Thyroid gland (tissue), 4 donors: ENCODE measurements at regions not wholly inside any gene's neighbourhood (a gene's known extent, or its start where the extent isn't known, plus 50 kb on each side); places are given as distances from the start of the nearest gene placed in this dataset.

Source experiments
- DNase-seq, 2 donors: peaks; one replicate each; pipeline ENCODE4 v3.0.0-alpha.2; 2019
- H3K27ac ChIP-seq, 3 donors: fragments of 200-600 bp; sonication (generic); 1 replicate in 2 of 3; 2 replicates in 1 of 3; pipeline ENCODE4 v1.5.1; 2016 to 2019; ENCODE audit warnings: mild to moderate bottlenecking in 1 of 3, moderate library complexity in 1 of 3
- H3K27me3 ChIP-seq: fragments of 200-600 bp; sonication (generic); one replicate; pipeline ENCODE4 v1.5.1; 2019
- H3K36me3 ChIP-seq, 2 donors: fragments of 200-600 bp; sonication (generic); one replicate each; pipeline ENCODE4 v1.5.1; 2016 to 2019
- H3K4me1 ChIP-seq, 2 donors: fragments of 200-600 bp; sonication (generic); one replicate each; pipeline ENCODE4 v1.5.1; 2017 to 2019
- H3K4me3 ChIP-seq, 3 donors: fragments of 200-600 bp; sonication (generic); replicated peaks in 1 of 3; 1 replicate in 2 of 3; 2 replicates in 1 of 3; pipeline ENCODE4 v1.5.1; 2016; ENCODE audit warnings: mild to moderate bottlenecking in 1 of 3
- H3K9me3 ChIP-seq: fragments of 200-600 bp; sonication (generic); one replicate; pipeline ENCODE4 v1.5.1; 2017
- POLR2A ChIP-seq, 2 donors: fragments of 450-650 bp; IDR thresholded peaks; one replicate each; pipeline ENCODE4 v1.6.1; 2017; ENCODE audit warnings: antibody characterized with exemption in 2 of 2, mild to moderate bottlenecking in 2 of 2, moderate library complexity in 1 of 2
- WGBS, 2 donors: methylation state at CpG; one replicate each; pipeline ENCODE4 v1.1.5; 2017; 5-methylcytosine and 5-hydroxymethylcytosine counted together
- intact Hi-C: fragments of 100-400 bp; cut with DNase I; formaldehyde crosslinking; loops from one replicate; pipeline ENCODE4 v1.15.1; 2023
- TF ChIP-seq, protein P1 (sequence below), 6 experiments: fragments of 200-600 bp in 3 of 6; fragments of 450-650 bp in 3 of 6; sonication (generic) in 3 of 6; IDR thresholded peaks; one replicate each; pipeline ENCODE4 v1.5.1; 2016 to 2019; ENCODE audit warnings: antibody characterized with exemption in 6 of 6, mild to moderate bottlenecking in 2 of 6, inconsistent platforms in 1 of 6, moderate library complexity in 1 of 6

DNA sequence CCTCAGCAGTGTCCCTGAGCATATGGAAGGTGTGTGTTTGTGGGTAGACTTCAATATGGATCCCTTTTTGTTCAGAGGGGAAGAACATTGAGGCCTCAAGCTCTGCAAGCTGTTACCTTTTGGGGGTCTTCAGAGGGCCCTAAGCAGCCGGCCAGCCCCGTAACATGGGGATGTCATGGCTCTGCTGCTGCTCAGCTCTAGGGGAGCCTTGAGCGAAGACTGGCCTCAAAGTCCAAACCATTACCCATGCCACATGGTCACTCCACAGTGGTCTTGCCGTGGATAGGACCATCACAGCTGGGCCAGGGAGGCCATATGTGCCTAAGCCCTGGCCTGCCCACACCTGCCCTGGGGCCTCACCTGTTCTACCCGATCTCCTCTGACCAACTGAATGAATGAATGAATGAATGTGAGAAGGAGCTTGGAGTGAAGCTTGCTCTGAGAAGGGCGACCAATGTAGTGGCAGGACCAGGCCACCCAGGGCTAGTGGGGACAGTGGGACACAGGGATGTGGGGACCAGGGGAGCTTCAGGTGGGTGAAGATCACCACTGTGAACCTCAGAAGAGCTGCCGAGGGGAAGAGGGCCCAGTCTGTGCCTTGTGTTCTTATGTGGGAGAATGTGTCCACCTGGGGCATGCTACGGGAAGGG, 754.6 kb downstream of the BRD1 start:
- H3K27ac ChIP-seq: no peak overlapping the region
- no peaks in the 10 kb centered on the region for H3K27me3 ChIP-seq
- H3K4me1 ChIP-seq: no peaks in the 10 kb centered on the region
- H3K36me3 ChIP-seq: no peaks in the 10 kb centered on the region
- no peak overlapping the region for H3K4me3 ChIP-seq
- no peaks in the 10 kb centered on the region for H3K9me3 ChIP-seq
- intact Hi-C loops: no loop called here
- WGBS, 2 donors: 96 to 98% methylated on average over 5 to 8 of the region's 8 CpGs
- TF ChIP-seq, protein P1, sequence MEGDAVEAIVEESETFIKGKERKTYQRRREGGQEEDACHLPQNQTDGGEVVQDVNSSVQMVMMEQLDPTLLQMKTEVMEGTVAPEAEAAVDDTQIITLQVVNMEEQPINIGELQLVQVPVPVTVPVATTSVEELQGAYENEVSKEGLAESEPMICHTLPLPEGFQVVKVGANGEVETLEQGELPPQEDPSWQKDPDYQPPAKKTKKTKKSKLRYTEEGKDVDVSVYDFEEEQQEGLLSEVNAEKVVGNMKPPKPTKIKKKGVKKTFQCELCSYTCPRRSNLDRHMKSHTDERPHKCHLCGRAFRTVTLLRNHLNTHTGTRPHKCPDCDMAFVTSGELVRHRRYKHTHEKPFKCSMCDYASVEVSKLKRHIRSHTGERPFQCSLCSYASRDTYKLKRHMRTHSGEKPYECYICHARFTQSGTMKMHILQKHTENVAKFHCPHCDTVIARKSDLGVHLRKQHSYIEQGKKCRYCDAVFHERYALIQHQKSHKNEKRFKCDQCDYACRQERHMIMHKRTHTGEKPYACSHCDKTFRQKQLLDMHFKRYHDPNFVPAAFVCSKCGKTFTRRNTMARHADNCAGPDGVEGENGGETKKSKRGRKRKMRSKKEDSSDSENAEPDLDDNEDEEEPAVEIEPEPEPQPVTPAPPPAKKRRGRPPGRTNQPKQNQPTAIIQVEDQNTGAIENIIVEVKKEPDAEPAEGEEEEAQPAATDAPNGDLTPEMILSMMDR (IDR thresholded peaks at IDR 0.05): no peak
- no peak for TF ChIP-seq POLR2A (IDR thresholded peaks at IDR 0.05)
- no peak for DNase-seq

- DNase-seq: no peak
- Histone ChIP-seq H3K27ac (no peak overlapping the region), H3K27me3 (no peaks in the 10 kb centered on the region), H3K4me3 (no peak overlapping the region), H3K9me3 (no peaks in the 10 kb centered on the region), H3K4me1 (no peaks in the 10 kb centered on the region), H3K36me3 (no peaks in the 10 kb centered on the region)
- no peak for TF ChIP-seq POLR2A (IDR thresholded peaks at IDR 0.05)
- TF ChIP-seq, protein P1 (IDR thresholded peaks at IDR 0.05): no peak
- intact Hi-C loops: no loop called here
- WGBS, 2 donors: 37% methylated on average over 7 of the region's 7 CpGs
Measured at GRCh38 chr22:49070501-49070900, 757.2 kb downstream of the BRD1 start.

GRCh38 chr22:49068861-49069500, 758.7 kb downstream of the BRD1 start:
- no peak overlapping the region for H3K27ac ChIP-seq
- no peaks in the 10 kb centered on the region for H3K36me3 ChIP-seq
- DNase-seq: no peak
- no peaks in the 10 kb centered on the region for H3K9me3 ChIP-seq
- H3K4me1 ChIP-seq: no peaks in the 10 kb centered on the region
- no peak for TF ChIP-seq POLR2A (IDR thresholded peaks at IDR 0.05)
- TF ChIP-seq, protein P1 (IDR thresholded peaks at IDR 0.05): no peak
- 70 to 77% methylated on average over 15 of the region's 15 CpGs for WGBS, 2 donors
- intact Hi-C loops: no loop called here
- H3K27me3 ChIP-seq: no peaks in the 10 kb centered on the region
- H3K4me3 ChIP-seq: no peak overlapping the region

DNA sequence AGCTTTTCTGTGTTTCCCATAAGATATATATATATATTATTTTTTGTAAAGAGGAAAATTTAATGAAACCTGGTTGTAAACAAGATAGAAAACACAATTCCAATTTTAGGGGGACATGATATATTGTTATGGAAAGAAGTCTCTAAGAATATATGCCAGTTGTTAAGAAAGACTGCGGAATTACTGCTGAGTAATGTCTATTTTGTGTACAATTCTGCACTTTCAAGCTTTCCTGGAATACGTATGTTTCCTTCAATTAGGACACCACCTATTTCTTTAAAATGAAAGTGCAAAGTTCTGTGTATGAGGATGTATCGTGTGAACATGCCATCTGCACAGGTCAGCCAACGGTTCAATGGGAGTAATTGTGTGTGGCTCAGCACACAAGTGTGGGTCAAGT, 760.2 kb downstream of the BRD1 start:
- intact Hi-C loops: no loop called here
- Histone ChIP-seq H3K4me3 (no peak overlapping the region), H3K36me3 (no peaks in the 10 kb centered on the region), H3K27me3 (no peaks in the 10 kb centered on the region), H3K9me3 (no peaks in the 10 kb centered on the region), H3K27ac (no peak overlapping the region), H3K4me1 (no peaks in the 10 kb centered on the region)
- 76 to 78% methylated on average over 4 of the region's 4 CpGs for WGBS, 2 donors
- TF ChIP-seq, protein P1 (IDR thresholded peaks at IDR 0.05): no peak
- TF ChIP-seq POLR2A (IDR thresholded peaks at IDR 0.05): no peak
- no peak for DNase-seq

- intact Hi-C loops: no loop called here
- DNase-seq: no peak
- no peak overlapping the region for H3K4me3 ChIP-seq
- no peaks in the 10 kb centered on the region for H3K36me3 ChIP-seq
- H3K27me3 ChIP-seq: no peaks in the 10 kb centered on the region
- no peak overlapping the region for H3K27ac ChIP-seq
- WGBS, 2 donors: 69 to 71% methylated on average over 9 of the region's 9 CpGs
- H3K4me1 ChIP-seq: no peaks in the 10 kb centered on the region
- no peaks in the 10 kb centered on the region for H3K9me3 ChIP-seq
- TF ChIP-seq, protein P1 (IDR thresholded peaks at IDR 0.05): no peak
- no peak for TF ChIP-seq POLR2A (IDR thresholded peaks at IDR 0.05)
Measured at GRCh38 chr22:49066619-49067018, 761.1 kb downstream of the BRD1 start.
